Muscle of leg (tissue), 3 donors: ENCODE measurements at regions not wholly inside any gene's neighbourhood (a gene's known extent, or its start where the extent isn't known, plus 50 kb on each side); places are given as distances from the start of the nearest gene placed in this dataset.

Experiments used
- DNase-seq: peaks from one replicate; pipeline ENCODE4 v3.0.0; 2013
- H3K27ac ChIP-seq: one replicate; pipeline ENCODE4 v1.5.1; 2013; ENCODE audit warnings: mild to moderate bottlenecking, low read length, control low read depth
- H3K27me3 ChIP-seq: one replicate; pipeline ENCODE4 v1.6.1; 2013; ENCODE audit warnings: low read length; ENCODE audit not compliant: control insufficient read depth, insufficient read depth
- H3K36me3 ChIP-seq: one replicate; pipeline ENCODE4 v1.6.1; 2013; ENCODE audit warnings: low read length; ENCODE audit not compliant: control insufficient read depth, insufficient read depth
- H3K4me1 ChIP-seq: one replicate; pipeline ENCODE4 v1.6.1; 2013; ENCODE audit warnings: low read length; ENCODE audit not compliant: control insufficient read depth, insufficient read depth
- H3K4me3 ChIP-seq: one replicate; pipeline ENCODE4 v1.5.1; 2013; ENCODE audit warnings: low read length, control low read depth
- H3K9me3 ChIP-seq: replicated peaks from 2 replicates; pipeline ENCODE4 v1.6.1; 2013; ENCODE audit warnings: low read depth, low read length; ENCODE audit not compliant: control insufficient read depth
- WGBS: methylation state at CpG from one replicate; pipeline ENCODE4 v1.1.5; 2013; ENCODE audit warnings: missing lambda C conversion rate; ENCODE audit not compliant: insufficient coverage; 5-methylcytosine and 5-hydroxymethylcytosine counted together

- Histone ChIP-seq H3K36me3 (no peaks in the 10 kb centered on the region), H3K27ac (no peak overlapping the region), H3K9me3 (no peaks in the 10 kb centered on the region), H3K27me3 (no peaks in the 10 kb centered on the region), H3K4me3 (no peak overlapping the region), H3K4me1 (no peaks in the 10 kb centered on the region)
- DNase-seq, result peak; percentile 46
- WGBS, result 0% methylated on average over 2 of the region's 5 CpGs
Observed at GRCh38 chr16:59295993-59296736, 562.0 kb upstream of the GOT2 start.

GRCh38 chr16:59295474-59295873 lies 561.4 kb upstream of the GOT2 start:
- Histone ChIP-seq H3K9me3 (no peaks in the 10 kb centered on the region), H3K4me3 (no peak overlapping the region), H3K27me3 (no peaks in the 10 kb centered on the region), H3K36me3 (no peaks in the 10 kb centered on the region), H3K4me1 (no peaks in the 10 kb centered on the region), H3K27ac (no peak overlapping the region)
- DNase-seq, result no peak

GRCh38 chr16:59290718-59291117 lies 556.6 kb upstream of the GOT2 start:
- no peak for DNase-seq
- WGBS, result 88% methylated on average over 2 of the region's 3 CpGs
- Histone ChIP-seq H3K4me3 (no peak overlapping the region), H3K27ac (no peak overlapping the region), H3K4me1 (no peaks in the 10 kb centered on the region), H3K27me3 (no peaks in the 10 kb centered on the region), H3K36me3 (no peaks in the 10 kb centered on the region), H3K9me3 (no peaks in the 10 kb centered on the region)

- H3K27me3 ChIP-seq, result no peaks in the 10 kb centered on the region
- no peak overlapping the region for H3K4me3 ChIP-seq
- H3K4me1 ChIP-seq, result no peaks in the 10 kb centered on the region
- no CpG with 5 or more reads among the region's 3 CpGs for WGBS
- no peak overlapping the region for H3K27ac ChIP-seq
- H3K9me3 ChIP-seq, result peaks cover 2% of the 10 kb centered on the region
- no peaks in the 10 kb centered on the region for H3K36me3 ChIP-seq
- no peak for DNase-seq
Observed at GRCh38 chr16:59289151-59289550, 555.0 kb upstream of the GOT2 start.

- WGBS, result 63% methylated on average over 3 of the region's 3 CpGs
- DNase-seq, result no peak
- H3K36me3 ChIP-seq, result no peaks in the 10 kb centered on the region
- no peaks in the 10 kb centered on the region for H3K4me1 ChIP-seq
- H3K4me3 ChIP-seq, result no peak overlapping the region
- no peak overlapping the region for H3K27ac ChIP-seq
- H3K9me3 ChIP-seq, result no peaks in the 10 kb centered on the region
- H3K27me3 ChIP-seq, result no peaks in the 10 kb centered on the region
Observed at GRCh38 chr16:59274141-59274540, 540.0 kb upstream of the GOT2 start.

DNA sequence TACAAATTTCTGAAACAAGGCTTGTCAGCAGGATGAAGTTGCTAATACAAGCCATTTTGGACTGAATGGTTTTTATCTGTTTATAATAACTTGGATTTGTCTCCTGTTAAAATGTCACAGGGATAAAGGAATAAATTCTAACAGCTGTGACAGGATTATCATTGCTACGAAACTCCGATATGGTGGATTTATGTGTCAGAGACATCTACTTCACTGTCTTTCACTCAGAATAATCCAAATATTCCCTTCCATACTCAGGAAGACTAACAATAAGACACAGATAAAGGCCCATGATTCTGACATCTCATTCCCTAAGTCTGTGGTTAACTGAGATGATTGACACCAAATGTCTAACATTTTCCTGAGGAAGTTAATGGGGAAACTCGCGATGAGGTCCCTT lies 529.8 kb upstream of the GOT2 start:
- H3K4me1 ChIP-seq, result no peaks in the 10 kb centered on the region
- no CpG with 5 or more reads among the region's 4 CpGs for WGBS
- H3K27me3 ChIP-seq, result no peaks in the 10 kb centered on the region
- DNase-seq, result peak; percentile 30
- H3K27ac ChIP-seq, result no peak overlapping the region
- no peak overlapping the region for H3K4me3 ChIP-seq
- no peaks in the 10 kb centered on the region for H3K9me3 ChIP-seq
- H3K36me3 ChIP-seq, result no peaks in the 10 kb centered on the region

GRCh38 chr16:59260892-59261291 lies 526.8 kb upstream of the GOT2 start:
- H3K4me1 ChIP-seq, result no peaks in the 10 kb centered on the region
- H3K27me3 ChIP-seq, result no peaks in the 10 kb centered on the region
- DNase-seq, result no peak
- H3K27ac ChIP-seq, result no peak overlapping the region
- H3K9me3 ChIP-seq, result no peaks in the 10 kb centered on the region
- no peaks in the 10 kb centered on the region for H3K36me3 ChIP-seq
- no CpG with 5 or more reads among the region's 4 CpGs for WGBS
- H3K4me3 ChIP-seq, result no peak overlapping the region

GRCh38 chr16:59259950-59260319 lies 525.8 kb upstream of the GOT2 start:
- H3K27me3 ChIP-seq, result no peaks in the 10 kb centered on the region
- H3K4me3 ChIP-seq, result no peak overlapping the region
- H3K27ac ChIP-seq, result no peak overlapping the region
- no peaks in the 10 kb centered on the region for H3K9me3 ChIP-seq
- no peak for DNase-seq
- H3K4me1 ChIP-seq, result no peaks in the 10 kb centered on the region
- no peaks in the 10 kb centered on the region for H3K36me3 ChIP-seq

DNA sequence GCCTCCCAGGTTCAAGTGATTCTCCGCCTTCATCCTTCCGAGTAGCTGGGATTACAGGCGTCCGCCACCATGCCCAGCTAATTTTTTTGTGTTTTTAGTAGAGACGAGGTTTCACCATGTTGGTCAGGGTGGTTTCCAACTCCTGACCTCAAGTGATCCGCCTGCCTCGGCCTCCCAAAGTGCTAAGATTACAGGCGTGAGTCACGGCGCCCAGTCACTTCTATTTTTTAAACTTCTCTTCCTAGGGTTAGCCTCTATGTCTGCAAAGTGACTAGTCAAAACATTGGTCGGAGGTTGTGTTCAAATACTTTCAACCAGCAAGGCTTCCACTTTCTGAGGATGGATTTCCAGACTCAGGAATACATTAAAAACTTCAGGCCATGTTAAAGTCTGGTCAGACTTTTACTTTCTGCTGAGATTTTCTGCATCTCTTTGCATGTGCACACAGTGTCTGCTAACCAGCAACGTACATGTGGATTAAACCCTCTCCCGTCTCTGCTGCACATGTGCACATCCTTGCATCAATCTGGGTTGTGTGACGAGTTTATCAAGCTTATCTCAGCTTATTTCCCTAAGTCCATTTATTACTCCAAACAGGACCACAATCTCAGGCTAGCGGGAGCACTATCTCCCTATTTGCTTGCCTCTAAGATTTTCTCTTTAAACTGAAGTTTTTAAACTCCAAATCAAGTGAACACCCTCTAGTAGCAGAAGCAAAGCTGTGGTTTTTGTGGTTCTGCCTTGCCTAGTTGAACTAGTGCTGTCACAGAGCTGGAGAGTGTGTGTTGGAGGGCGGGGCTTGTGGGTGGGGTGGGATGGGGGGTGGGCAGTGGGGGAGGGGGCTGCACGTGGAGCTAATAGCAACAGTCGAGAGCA lies 525.2 kb upstream of the GOT2 start:
- no peak for DNase-seq
- H3K36me3 ChIP-seq, result no peaks in the 10 kb centered on the region
- peaks cover 2% of the 10 kb centered on the region for H3K9me3 ChIP-seq
- 84% methylated on average over 11 of the region's 18 CpGs for WGBS
- no peaks in the 10 kb centered on the region for H3K27me3 ChIP-seq
- no peak overlapping the region for H3K27ac ChIP-seq
- H3K4me3 ChIP-seq, result no peak overlapping the region
- H3K4me1 ChIP-seq, result no peaks in the 10 kb centered on the region

GRCh38 chr16:59252317-59252716 lies 518.2 kb upstream of the GOT2 start:
- no peak for DNase-seq
- H3K36me3 ChIP-seq, result no peaks in the 10 kb centered on the region
- H3K4me1 ChIP-seq, result peaks cover 4% of the 10 kb centered on the region
- H3K27ac ChIP-seq, result no peak overlapping the region
- H3K4me3 ChIP-seq, result no peak overlapping the region
- H3K9me3 ChIP-seq, result peaks cover 2% of the 10 kb centered on the region
- 72% methylated on average over 2 of the region's 3 CpGs for WGBS
- H3K27me3 ChIP-seq, result no peaks in the 10 kb centered on the region
